Limb (tissue), 2 donors: ENCODE measurements at regions not wholly inside any gene's neighbourhood (a gene's known extent, or its start where the extent isn't known, plus 50 kb on each side); places are given as distances from the start of the nearest gene placed in this dataset.

Experiments used
- DNase-seq, 2 donors: peaks; one replicate each; pipeline ENCODE4 v3.0.0-alpha.2; 2016; ENCODE audit errors: extremely low spot score in 2 of 2

DNA sequence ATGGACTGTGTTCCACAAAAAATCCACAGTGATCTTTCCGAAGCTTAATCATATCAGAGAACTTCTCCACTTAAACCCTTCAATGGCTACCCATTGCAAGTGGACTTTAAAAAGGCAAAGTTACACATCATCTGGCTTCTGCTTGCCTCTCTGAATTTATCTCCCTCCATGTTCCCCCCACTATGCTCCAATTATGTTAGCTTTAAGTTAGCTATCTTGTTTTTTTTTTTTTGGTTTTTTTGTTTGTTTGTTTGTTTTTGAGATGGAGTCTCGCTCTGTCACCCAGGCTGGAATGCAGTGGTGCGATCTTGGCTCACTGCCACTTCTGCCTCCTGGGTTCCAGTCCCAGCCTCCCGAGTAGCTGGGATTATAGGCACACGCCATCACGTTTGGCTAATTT, 166.4 kb upstream of the ADGRL2 start:
- DNase-seq, result no peak

DNA sequence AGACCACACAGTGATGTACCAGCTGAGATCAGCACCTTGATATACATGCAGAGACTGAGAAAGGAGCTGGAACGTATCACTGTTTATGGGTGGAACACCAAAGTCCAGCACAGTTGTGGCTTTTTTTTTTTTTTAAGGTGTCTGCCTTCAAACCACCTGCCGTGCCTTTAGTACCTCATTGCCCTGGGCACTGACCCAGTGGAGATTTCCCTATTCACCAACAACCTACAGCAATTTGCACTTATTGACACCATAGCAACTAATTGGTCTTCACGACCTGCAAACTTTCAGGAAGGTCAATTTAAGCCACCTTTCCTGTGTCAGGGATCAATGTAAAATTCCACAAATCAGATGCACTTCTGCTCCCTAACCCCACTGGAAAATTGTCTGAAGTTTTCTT, 181.6 kb upstream of the ADGRL2 start:
- no peak for DNase-seq

DNA sequence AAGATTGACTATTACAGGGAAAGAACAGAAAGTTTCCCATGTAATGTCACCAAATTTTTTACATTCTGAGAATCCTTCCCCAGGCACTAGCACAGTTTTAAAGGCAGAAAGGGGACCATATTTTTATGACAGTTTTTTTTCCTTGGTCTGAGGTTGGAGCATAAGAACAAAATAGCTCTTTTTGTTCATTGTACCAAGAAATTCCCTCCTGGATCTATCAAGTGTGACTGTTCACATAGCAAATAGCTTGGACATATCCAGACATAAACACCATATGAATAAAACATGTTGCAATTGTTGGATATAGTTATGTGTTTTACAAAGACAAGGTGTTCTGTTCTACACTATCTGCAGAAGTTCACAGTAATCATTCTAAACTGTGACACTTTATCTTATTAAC, 182.4 kb upstream of the ADGRL2 start:
- DNase-seq, result no peak

DNA sequence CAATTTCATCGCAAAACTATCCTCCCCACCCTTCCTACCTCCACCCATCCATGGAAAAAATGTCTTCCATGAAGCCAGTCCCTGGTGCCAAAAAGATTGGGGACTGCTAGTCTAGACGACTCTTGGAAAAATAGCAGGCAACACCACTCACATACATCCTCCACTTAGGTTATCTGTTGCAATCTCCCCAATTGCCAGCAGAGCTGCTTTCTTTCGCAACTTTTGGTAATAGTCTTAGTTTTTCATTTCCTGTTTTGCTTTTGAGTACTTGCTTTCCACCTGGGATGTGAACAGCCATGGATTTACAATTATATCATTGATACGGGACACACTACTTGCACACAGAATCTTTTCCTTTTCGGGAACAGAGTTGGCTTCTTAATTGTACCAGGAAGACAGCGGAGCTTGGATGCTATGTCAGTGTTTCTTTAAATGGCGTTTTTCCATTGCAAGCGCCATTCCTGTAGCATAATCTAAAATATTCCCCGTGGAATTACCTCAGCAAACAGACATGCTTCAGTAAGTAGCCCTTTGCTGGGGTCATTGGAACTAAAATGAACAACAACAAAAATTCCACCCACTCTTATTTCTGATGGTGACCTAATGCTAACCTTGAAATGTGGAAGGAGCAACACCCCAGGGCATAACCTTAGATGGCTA, 183.3 kb upstream of the ADGRL2 start:
- DNase-seq, result no peak

DNA sequence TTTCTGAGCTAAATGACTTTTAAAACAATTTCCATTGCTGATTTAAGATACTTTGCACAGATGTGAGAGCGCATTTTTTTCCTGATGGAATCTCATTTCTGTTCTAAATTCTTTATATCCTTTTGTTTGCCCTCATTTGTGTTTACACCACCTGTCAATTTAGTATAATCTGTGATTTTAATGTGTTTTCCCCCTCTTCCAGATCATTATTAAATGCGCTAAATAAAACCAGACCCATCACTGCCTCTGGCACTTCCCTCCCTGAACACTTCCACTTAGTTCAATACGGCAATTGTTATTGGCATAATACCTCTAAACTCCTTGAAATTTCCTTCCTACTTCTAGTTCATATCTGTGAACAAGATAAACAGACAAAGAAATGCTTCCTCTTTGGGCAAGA, 186.9 kb upstream of the ADGRL2 start:
- DNase-seq, result no peak

DNA sequence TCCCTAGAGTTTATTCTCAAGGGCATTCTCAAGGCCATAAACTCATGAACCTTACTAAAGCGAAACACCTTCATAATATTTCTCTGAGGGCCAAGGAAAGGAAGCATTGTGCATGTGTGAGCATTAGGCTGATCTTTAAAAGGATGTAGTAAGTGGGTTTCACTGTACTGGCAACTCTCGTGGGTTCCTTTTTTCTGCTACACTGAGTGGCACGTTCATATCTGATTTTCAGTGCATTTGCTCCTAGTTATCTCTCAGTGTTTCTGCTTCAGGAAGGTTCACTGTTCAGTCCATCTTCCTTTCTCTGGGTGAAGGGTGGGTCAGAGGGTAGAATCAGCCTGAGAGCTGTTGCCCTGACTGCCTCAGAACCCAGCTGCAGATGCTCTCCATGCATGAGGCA, 192.8 kb upstream of the ADGRL2 start:
- no peak for DNase-seq

DNA sequence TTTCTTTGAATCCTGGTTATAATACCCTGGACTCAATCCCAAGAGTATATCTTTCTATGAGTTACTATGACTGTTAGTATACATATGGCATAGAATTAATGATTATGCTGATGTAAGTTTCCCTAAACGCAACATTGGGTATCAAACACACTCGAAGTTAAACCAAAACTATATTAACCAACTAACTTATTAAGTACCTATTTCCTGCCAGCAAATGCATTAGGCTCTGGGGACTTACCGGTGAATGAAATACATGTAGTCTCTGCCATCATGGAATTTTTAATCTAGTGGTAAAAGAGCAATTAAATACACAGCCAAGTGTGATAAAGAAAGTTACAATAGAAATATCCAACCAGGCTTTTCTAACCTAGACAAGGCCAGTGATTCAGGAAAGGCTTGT, 193.6 kb upstream of the ADGRL2 start:
- DNase-seq, result no peak

DNA sequence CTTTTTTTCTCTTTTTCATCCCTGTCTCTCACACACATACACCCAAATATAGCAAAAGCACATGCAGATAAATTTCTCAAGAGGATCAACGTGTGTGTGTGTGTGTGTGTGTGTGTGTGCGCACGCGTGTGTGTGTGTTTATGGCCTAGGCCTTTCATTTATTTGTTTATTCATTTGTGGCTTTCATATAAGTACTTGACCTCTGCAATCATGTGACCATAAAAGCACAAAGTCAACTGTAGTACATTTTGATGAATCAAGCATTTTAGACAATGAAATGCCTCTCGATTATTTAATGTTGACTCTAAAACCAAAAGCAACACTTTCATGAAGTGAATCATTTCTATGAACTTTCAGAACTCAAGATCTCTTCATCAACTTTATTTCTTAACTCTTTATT, 194.1 kb upstream of the ADGRL2 start:
- no peak for DNase-seq

DNA sequence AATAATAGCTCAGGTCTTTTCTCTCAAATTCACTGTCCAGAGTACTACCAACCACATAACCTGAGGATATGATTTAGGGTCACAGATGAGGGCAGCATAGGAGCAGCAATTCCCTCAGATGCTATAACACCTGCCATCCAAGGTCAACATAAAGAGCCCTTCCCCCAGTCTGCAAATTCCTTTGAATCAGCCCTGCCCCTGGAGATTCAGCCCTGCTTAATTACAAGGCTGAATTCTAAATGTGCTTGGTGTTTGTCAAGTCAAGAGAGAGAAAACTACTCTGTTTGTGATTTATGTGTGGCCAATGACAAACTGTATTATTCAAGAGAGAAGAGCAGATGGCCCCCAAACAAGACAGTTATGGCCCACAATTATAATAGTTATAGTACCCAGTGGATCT, 195.7 kb upstream of the ADGRL2 start:
- DNase-seq, result no peak

DNA sequence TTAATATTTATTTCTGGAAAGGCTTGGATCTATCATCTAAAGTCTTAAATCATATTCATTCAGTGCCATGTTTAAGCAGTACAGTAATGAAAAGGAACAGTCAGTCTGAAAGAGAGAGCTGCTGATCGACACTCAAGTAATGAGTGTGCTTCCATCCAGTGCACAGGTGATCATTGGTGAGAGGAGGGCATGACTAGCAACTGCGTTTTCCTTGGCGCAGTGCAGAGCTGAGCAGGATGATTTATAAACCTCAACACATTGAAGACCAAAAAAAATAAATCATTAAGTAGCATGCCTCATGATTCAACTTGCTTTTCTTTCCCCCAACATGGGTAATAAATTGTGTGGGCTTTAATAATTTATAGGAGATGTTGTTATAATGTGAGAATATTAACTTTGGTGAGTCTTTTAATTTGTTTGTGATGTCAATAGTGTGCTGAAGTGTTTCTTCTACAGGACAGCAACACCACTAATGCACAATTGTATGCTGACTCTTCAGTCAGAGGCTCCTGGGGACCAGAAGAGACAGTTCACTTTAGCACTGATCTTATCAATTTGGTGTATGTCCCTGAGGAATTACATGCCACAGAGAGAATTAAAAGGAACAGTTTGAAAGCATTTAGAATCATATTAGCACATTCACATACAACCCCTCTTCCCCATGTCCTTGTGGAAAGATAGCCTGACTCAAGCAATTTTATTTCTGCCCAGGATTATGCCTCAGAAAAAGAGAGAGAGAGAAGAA, 199.7 kb upstream of the ADGRL2 start:
- DNase-seq, result no peak

DNA sequence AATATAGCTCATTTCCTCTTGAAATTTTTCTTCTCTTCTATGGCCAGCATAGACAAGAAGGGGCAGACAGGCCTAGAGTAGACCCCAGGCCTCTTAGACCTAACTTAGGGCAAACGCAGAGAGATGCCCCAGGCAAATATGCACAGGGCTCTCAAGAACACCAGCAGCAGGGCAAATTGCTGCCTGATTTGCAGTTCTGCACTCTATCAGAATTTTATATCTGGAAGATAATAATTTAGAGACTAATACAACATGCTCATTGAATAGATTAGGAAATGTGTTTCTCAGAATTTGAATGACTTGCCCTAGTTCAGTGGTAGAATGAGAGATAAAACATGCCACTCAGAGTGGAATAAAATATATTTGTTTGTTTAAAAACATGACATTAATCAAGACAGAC, 200.4 kb upstream of the ADGRL2 start:
- DNase-seq, result no peak

DNA sequence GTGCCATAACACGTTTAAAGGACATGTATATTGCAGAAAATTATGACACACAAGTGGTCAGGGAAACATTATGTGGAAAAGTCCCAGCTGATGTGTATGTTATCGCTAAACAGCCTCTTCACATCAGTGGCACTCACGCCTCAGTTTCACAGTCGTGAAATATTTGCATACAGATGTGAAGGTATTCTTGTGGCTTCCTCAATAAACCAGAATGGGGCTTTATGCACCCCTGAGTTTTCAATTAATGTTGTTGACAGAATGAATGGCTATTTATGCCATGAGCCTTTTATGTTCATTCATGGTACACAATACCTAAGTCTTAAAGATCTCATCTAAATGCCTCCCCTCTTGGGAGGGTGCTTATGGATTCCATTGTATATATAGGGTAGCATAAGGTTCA, 202.1 kb upstream of the ADGRL2 start:
- DNase-seq, result no peak

DNA sequence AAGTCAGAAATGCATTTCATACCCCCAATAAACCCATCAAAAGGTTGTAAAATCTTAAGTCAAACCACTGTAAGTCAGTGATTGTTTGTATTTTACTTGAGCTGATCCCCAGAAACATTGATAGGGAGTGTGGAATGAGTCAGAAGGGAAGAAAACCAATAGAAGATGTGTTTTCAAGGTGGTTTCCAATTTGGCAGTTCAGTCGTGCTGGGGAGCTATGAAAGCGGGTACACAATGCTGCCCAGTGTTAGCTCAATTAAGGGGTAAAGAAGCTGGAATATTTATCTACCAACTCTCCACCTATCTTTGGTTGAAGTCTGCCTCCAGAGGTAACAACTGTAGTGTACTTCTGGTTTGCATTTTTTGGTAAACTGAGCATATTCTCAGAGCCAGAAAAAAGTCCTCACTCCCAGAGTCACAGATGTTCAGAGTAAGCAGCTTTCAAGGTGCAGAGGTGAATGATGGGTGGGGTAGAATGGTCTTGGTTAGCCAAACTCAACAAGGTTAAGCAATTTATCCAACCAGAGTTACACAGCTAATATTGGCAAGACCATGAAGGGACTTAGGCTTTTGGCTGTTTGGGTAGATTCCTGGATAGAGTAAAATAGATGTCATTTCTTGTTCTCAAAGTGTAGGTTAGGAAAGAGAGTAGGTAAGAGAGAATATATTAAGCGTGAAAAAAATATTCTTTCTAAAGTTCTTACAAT, 202.9 kb upstream of the ADGRL2 start:
- no peak for DNase-seq

DNA sequence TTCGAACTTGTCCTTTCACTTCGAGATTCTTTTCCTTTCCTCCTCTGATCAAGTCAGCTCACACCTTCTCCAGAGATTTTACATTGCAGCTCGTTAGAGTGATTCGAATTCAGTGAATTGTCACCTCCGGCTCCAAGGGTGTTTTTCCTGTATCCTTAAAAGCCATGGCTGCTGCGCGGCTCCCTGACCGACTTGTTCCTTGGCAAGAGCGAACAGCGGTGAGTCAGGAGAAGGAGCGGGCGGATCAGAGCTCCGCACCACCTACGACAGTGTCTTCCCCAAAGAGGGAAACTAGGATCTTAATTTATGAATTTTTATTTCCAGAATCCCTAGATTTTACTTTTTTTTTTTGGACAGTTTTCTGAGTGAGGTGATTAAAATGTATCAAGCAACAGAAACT, 204.4 kb upstream of the ADGRL2 start:
- no peak for DNase-seq

DNA sequence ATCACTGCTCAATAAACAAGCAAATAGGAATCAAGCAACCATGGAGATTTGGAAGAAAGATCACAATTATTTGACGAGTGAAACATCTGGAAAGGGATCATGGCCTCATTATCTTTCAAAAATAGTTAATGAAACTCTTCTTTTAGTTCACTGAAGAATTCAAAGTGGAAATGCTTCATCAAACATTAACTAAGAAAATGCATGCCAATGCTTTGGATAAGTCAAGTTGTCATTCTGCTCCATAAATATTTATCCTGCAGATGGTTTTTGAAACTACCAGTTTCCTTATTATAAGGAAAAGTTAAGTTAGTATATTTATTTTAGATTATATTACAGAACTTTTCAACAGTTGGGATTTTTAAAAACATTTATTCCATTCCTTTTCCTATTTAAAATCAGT, 206.5 kb upstream of the ADGRL2 start:
- DNase-seq, result no peak

DNA sequence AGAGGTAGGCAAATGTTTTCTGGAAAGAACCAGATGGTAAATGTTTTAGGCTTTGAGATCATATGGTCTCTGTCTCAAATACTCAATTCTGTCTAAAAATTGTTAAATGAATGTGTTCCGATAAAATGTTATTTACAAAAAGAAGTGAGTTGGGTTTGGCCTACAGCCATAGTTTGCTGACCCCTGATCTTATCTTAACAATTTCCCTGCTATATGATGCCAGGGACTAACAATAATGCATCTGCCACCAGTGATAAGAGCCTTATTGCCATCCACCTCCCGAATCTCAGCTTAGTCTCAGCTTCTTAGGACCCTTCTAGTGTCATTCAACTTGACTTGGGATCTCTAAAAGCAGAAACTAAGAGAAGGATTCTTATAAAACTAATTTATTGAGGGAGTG, 208.5 kb upstream of the ADGRL2 start:
- no peak for DNase-seq

DNA sequence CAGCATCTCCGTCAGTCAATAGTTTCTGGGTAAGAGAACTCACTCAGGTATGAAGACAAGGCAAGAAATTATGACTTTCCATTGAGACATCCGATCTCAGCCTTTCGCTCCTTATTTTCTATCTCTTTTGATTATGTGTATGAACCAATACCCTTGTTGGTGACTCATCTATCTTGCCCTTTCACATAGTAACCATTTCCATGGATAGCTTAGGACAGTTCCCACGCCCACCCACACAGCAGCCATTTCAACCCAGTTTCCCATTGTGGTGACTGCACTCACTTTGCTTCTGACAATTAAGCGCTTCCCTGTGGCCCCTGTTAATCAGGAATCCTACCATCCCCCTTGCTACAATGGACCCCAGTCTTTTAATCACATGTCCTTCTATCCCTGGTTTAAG, 210.6 kb upstream of the ADGRL2 start:
- DNase-seq, result no peak

DNA sequence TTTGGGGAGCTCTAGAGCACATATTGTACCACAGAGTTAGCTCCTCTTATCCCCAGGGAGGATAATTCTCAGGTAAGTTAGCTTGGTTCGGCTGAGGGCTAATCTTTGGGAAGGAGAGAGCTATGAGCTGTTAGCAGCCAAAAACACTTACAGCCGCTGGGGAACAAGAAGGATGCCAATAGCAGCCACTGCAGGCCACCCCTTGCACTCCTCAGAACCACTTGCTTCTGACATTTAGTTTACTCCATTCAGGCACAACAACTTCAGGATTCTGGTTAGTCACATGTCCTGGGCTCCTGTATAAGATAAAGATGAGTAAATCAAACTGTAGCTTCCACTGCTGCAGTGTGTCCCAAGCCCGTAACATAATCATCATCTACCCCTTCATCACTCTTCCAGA, 212.6 kb upstream of the ADGRL2 start:
- DNase-seq, result no peak

DNA sequence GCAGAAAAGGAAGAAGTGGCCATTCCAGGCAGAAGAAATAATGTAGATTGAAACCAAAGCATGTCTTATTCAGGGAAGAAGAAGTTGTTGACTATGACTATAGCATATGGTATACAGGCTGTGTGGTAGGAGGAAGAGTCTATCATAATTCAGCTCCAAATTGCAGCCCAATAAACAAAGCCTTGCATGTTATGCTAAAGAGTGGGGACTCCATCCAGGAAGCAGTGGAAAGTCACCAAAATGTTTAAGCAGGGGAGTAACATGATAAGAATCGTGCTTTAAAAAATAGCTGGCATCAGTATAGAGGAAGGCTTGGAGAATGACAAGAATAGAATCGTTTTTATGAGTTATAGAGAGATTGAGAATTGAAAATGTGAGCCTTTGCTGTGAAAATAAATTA, 213.3 kb upstream of the ADGRL2 start:
- DNase-seq, result no peak

DNA sequence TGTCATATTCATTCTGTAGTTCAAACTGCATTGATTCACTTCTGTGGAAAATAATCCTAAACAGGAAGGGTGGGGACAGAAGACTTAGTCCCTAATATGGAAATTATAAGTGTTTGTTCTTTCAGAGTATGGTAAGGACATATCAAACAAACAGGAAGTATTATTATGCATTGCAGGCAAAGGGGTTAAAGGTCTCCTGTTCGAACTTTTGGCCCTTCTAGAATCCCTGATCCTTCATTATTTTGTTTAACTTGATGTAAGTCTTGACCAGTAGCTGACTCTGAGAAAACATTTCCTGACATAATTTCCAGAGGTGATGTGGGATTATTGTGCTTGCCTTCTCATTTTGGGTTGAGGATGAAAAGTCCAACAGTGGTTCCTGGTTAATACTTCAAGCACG, 215.4 kb upstream of the ADGRL2 start:
- DNase-seq, result no peak

DNA sequence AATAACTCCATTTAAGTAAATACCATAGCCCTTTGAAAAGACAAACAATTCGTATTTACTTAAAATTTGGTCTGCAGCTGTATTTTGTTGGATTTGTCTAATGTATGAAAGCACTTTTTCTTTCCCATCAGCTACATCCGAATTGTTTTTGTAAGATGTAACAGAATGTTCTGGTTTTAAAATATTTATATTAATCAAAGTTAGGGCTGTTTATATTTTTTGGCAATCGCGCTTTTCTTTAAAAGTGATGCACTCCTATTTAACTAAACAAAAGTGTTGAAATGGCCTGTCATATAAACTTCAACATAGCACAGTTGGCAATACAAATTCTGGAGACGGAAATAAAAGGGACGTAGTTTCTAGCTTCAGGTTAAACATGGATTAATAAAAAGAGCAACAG, 216.3 kb upstream of the ADGRL2 start:
- no peak for DNase-seq

DNA sequence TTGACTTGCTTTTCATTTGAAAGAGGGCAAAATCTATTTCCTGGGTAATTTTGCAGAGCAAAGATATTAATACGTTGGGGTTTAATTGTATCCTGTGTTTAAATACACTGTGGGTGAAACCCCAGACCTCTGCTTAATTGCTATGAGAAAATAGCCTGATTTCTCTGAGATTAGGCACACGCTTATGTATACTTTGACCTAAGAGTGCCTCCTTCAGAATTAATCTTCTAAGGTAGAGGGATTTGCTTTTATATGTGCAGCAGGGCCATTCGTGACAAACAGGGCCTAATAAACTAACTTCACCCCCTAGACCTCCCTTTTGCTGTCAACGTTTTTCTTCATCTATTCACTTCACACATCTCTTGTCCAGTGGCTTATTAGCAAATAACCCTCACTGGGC, 216.9 kb upstream of the ADGRL2 start:
- no peak for DNase-seq

DNA sequence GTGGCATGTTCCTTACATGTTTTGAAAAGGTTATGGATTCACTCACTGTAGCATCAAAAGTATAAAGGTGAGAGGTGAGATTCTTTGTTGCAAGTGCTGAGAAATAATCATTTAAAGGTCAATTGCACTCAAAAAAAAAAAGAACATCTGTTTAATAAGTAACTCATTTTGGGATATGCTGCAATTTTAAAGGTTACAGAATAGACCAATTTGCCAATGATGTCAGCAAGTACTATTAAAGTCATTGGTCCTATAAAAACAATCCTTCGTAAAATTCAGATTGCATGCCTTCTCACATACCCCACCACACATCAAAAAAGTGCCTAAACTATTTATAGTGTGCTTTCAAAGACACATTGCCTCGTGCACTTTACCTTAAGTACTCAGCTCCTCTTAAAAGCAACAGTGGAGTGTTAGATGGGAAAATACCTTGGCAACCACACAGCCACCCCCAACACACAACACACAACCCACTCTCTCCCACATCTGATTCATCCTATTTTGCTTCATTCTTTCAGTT, 218.2 kb upstream of the ADGRL2 start:
- DNase-seq, result no peak
